Right atrium auricular region (tissue), 2 donors: ENCODE measurements at regions not wholly inside any gene's neighbourhood (a gene's known extent, or its start where the extent isn't known, plus 50 kb on each side); places are given as distances from the start of the nearest gene placed in this dataset.

Experiments
- DNase-seq: peaks from one replicate; pipeline ENCODE4 v3.0.0-alpha.2; 2019; ENCODE audit warnings: low spot score
- H3K27ac ChIP-seq, 2 donors: fragments of 200-600 bp; sonication (generic); 1 replicate in 1 of 2; 2 replicates in 1 of 2; pipeline ENCODE4 v1.5.1; 2016 to 2019
- H3K27me3 ChIP-seq, 2 donors: fragments of 200-600 bp; sonication (generic); one replicate each; pipeline versions ENCODE4 v1.5.1 to v1.6.0; 2017 to 2019
- H3K36me3 ChIP-seq: fragments of 200-600 bp; sonication (generic); one replicate; pipeline ENCODE4 v1.5.1; 2016
- H3K4me1 ChIP-seq, 2 donors: fragments of 200-600 bp; sonication (generic); one replicate each; pipeline versions ENCODE4 v1.5.1 to v1.6.0; 2017 to 2019
- H3K4me3 ChIP-seq, 2 donors: fragments of 200-600 bp; sonication (generic); 1 replicate in 1 of 2; 2 replicates in 1 of 2; pipeline ENCODE4 v1.5.1; 2017 to 2019; ENCODE audit warnings: mild to moderate bottlenecking in 1 of 2, moderate library complexity in 1 of 2
- H3K9me3 ChIP-seq, 2 donors: fragments of 200-600 bp; sonication (generic); one replicate each; pipeline ENCODE4 v1.5.1; 2019
- CTCF ChIP-seq, 2 donors: fragments of 200-600 bp; sonication (generic); IDR thresholded peaks; one replicate each; pipeline ENCODE4 v1.5.1; 2019; ENCODE audit warnings: antibody characterized with exemption in 2 of 2

- DNase-seq: no peak
- no peaks in the 10 kb centered on the region for H3K9me3 ChIP-seq
- no peak overlapping the region for H3K27ac ChIP-seq
- H3K4me1 ChIP-seq: no peaks in the 10 kb centered on the region
- H3K36me3 ChIP-seq: no peaks in the 10 kb centered on the region
- no peaks in the 10 kb centered on the region for H3K27me3 ChIP-seq
- no peak for TF ChIP-seq CTCF (IDR thresholded peaks at IDR 0.05)
- no peak overlapping the region for H3K4me3 ChIP-seq
Observed at GRCh38 chr15:94047566-94047965, 183.8 kb upstream of the MCTP2 start.

GRCh38 chr15:94042180-94042928 lies 189.0 kb upstream of the MCTP2 start:
- H3K4me3 ChIP-seq: no peak overlapping the region
- no peak for DNase-seq
- TF ChIP-seq CTCF (IDR thresholded peaks at IDR 0.05): no peak
- H3K27me3 ChIP-seq: no peaks in the 10 kb centered on the region
- H3K4me1 ChIP-seq: no peaks in the 10 kb centered on the region
- H3K36me3 ChIP-seq: no peaks in the 10 kb centered on the region
- no peak overlapping the region for H3K27ac ChIP-seq
- no peaks in the 10 kb centered on the region for H3K9me3 ChIP-seq

GRCh38 chr15:94041746-94042145 lies 189.6 kb upstream of the MCTP2 start:
- no peak for TF ChIP-seq CTCF (IDR thresholded peaks at IDR 0.05)
- H3K27me3 ChIP-seq: no peaks in the 10 kb centered on the region
- H3K27ac ChIP-seq: no peak overlapping the region
- H3K36me3 ChIP-seq: no peaks in the 10 kb centered on the region
- no peak for DNase-seq
- H3K4me1 ChIP-seq: no peaks in the 10 kb centered on the region
- no peaks in the 10 kb centered on the region for H3K9me3 ChIP-seq
- H3K4me3 ChIP-seq: no peak overlapping the region

- DNase-seq: no peak
- Histone ChIP-seq H3K36me3 (no peaks in the 10 kb centered on the region), H3K27ac (no peak overlapping the region), H3K9me3 (no peaks in the 10 kb centered on the region), H3K4me1 (no peaks in the 10 kb centered on the region), H3K4me3 (no peak overlapping the region), H3K27me3 (no peaks in the 10 kb centered on the region)
- no peak for TF ChIP-seq CTCF (IDR thresholded peaks at IDR 0.05)
Observed at GRCh38 chr15:94040541-94041248, 190.7 kb upstream of the MCTP2 start.

GRCh38 chr15:94036156-94036555 lies 195.2 kb upstream of the MCTP2 start:
- Histone ChIP-seq H3K4me3 (no peak overlapping the region), H3K36me3 (no peaks in the 10 kb centered on the region), H3K4me1 (no peaks in the 10 kb centered on the region), H3K9me3 (no peaks in the 10 kb centered on the region), H3K27me3 (no peaks in the 10 kb centered on the region), H3K27ac (no peak overlapping the region)
- TF ChIP-seq CTCF (IDR thresholded peaks at IDR 0.05): no peak
- no peak for DNase-seq
